Lung (tissue), 11 donors: ENCODE measurements at regions not wholly inside any gene's neighbourhood (a gene's known extent, or its start where the extent isn't known, plus 50 kb on each side); places are given as distances from the start of the nearest gene placed in this dataset.

Experiments
- ATAC-seq: fragments of 200-7000 bp; cut with Tn5 transposase; one replicate; pipeline ENCODE4 v1.9.1; 2020; ENCODE audit warnings: moderate number of reproducible peaks; ENCODE audit not compliant: insufficient read depth, low FRiP score
- DNase-seq, 3 donors: peaks; one replicate each; pipeline ENCODE4 v3.0.0-alpha.2; 2013 to 2017
- H3K27ac ChIP-seq, 2 donors: one replicate each; pipeline ENCODE4 v1.5.1; 2013; ENCODE audit warnings: mild to moderate bottlenecking in 2 of 2, moderate library complexity in 2 of 2, control low read depth in 1 of 2, inconsistent platforms in 1 of 2, low read depth in 1 of 2, low read length in 1 of 2
- H3K27me3 ChIP-seq, 3 donors: one replicate each; pipeline ENCODE4 v1.5.1; 2013; ENCODE audit warnings: low read length in 2 of 3; ENCODE audit not compliant: control insufficient read depth in 3 of 3, insufficient read depth in 3 of 3
- H3K36me3 ChIP-seq, 4 donors: one replicate each; pipeline ENCODE4 v1.5.1; 2013; ENCODE audit warnings: low read length in 4 of 4, mild to moderate bottlenecking in 1 of 4, moderate library complexity in 1 of 4; ENCODE audit not compliant: control insufficient read depth in 4 of 4, insufficient read depth in 4 of 4
- H3K4me1 ChIP-seq, 5 donors: one replicate each; pipeline ENCODE4 v1.5.1; 2013; ENCODE audit warnings: low read length in 5 of 5, mild to moderate bottlenecking in 2 of 5, moderate library complexity in 1 of 5; ENCODE audit not compliant: control insufficient read depth in 5 of 5, insufficient read depth in 5 of 5
- H3K4me3 ChIP-seq: one replicate; pipeline ENCODE4 v1.5.1; 2013; ENCODE audit warnings: mild to moderate bottlenecking, control low read depth, moderate library complexity
- H3K9ac ChIP-seq, 2 donors: one replicate each; pipeline ENCODE4 v1.5.1; 2013; ENCODE audit warnings: low read length in 2 of 2, control low read depth in 1 of 2; ENCODE audit not compliant: insufficient read depth in 1 of 2
- H3K9me3 ChIP-seq, 4 donors: one replicate each; pipeline ENCODE4 v1.5.1; 2013; ENCODE audit warnings: low read length in 3 of 4, mild to moderate bottlenecking in 1 of 4, moderate library complexity in 1 of 4; ENCODE audit not compliant: control insufficient read depth in 4 of 4, insufficient read depth in 3 of 4
- WGBS, 2 donors: extraction: QIAGEN DNeasy Blood & Tissue Kit; methylation state at CpG; one replicate each; pipeline ENCODE4 v1.1.7; 2013; 5-methylcytosine and 5-hydroxymethylcytosine counted together
- TF ChIP-seq, protein P1 (sequence below): IDR thresholded peaks from 2 replicates; pipeline ENCODE4 v1.5.1; 2012; ENCODE audit warnings: mild to moderate bottlenecking; ENCODE audit errors: control extremely low read depth, extremely low read depth
- donor health status: control.
- donor health status: control.
- donor health status: Bipolar disorder and iron deficiency.
- donor health status: healthy.
- donor health status: DM: yes; HTN: yes; CAD: no.

DNA sequence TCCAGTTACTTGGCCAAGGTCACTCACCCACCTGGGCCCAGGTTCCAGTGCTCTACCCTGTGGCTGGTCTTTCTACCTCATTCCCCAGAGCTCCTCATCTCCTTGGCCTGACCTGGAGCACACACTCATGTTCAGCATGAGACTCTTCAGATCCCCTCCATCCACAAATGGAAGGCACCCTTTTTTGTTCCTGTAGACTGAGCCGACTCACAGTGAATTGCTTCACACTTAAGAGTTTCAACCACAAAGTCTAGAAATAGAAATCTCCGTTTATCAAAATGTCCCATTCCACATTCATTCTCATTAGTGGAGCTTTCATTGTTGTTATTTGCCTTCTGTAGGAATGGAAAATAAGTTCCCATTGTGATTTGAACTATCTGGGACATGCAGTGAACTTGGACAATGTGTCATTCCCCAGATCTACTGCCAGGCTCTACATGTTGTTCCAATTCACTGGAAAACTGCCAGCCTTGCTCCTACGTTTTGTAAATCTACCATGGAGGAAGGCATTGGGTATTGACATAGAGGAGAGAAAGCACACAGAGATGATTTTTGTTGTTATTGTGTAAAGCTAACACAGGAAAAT, 125.3 kb upstream of the CELF2 start:
- ATAC-seq (no peak), DNase-seq (no peak)
- Histone ChIP-seq H3K9ac (no peak overlapping the region), H3K27ac (no peak overlapping the region), H3K4me3 (no peak overlapping the region), H3K4me1 (peaks cover 0 to 13% (median 4%) of the 10 kb centered on the region in 5 donors), H3K27me3 (no peaks in the 10 kb centered on the region), H3K9me3 (peaks cover 0 to 3% (median 0%) of the 10 kb centered on the region in 4 donors), H3K36me3 (no peaks in the 10 kb centered on the region)
- WGBS, 2 donors = 33 to 48% methylated on average over 3 of the region's 3 CpGs
- TF ChIP-seq, protein P1, sequence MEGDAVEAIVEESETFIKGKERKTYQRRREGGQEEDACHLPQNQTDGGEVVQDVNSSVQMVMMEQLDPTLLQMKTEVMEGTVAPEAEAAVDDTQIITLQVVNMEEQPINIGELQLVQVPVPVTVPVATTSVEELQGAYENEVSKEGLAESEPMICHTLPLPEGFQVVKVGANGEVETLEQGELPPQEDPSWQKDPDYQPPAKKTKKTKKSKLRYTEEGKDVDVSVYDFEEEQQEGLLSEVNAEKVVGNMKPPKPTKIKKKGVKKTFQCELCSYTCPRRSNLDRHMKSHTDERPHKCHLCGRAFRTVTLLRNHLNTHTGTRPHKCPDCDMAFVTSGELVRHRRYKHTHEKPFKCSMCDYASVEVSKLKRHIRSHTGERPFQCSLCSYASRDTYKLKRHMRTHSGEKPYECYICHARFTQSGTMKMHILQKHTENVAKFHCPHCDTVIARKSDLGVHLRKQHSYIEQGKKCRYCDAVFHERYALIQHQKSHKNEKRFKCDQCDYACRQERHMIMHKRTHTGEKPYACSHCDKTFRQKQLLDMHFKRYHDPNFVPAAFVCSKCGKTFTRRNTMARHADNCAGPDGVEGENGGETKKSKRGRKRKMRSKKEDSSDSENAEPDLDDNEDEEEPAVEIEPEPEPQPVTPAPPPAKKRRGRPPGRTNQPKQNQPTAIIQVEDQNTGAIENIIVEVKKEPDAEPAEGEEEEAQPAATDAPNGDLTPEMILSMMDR = no peak

DNA sequence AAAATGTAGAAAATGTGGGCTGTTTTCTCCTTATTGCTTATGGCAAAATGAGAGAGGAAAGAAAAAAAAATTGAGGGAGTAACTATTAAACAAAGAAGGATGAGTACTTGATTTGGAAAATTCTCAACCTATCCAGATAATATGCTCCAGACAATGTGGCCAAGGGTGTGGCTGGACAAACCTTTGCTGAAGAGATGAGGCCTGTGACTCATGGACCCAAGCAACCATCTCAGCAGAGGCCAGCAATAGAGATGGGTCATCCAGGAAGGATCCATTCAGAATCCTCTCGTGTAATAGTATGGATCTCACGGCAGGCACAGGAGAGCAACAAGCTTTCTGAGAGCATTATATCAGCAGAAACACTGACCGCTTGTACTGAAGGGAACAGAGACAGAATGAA, 120.3 kb upstream of the CELF2 start:
- ATAC-seq = no peak
- Histone ChIP-seq H3K4me3 (no peak overlapping the region), H3K36me3 (peaks cover 0 to 2% (median 0%) of the 10 kb centered on the region in 4 donors), H3K9ac (no peak overlapping the region), H3K4me1 (no peaks in the 10 kb centered on the region), H3K27ac (no peak overlapping the region), H3K9me3 (peaks cover 0 to 3% (median 0%) of the 10 kb centered on the region in 4 donors), H3K27me3 (no peaks in the 10 kb centered on the region)
- no peak for DNase-seq
- TF ChIP-seq, protein P1 = no peak
- 95 to 99% methylated on average over 3 of the region's 3 CpGs for WGBS, 2 donors

DNA sequence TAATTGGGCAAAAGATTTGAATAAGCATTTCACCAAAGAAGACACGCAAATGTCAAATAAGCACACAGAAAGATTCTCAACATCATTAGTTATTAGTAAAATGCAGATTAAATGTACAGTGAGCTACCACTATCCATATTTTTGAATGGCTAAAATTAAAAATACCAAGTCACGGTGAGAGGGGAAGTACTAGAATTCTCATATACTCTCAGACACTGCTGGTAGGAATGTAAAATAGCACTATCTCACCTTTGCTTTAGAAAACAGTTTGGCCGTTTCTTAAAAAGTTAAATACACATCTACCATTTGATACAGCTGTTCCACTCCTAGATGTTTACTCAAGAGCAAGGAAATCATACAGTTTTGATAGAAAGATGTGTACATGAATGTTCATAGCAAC, 115.8 kb upstream of the CELF2 start:
- WGBS, 2 donors = 64 to 79% methylated on average over 3 of the region's 3 CpGs
- TF ChIP-seq, protein P1 = no peak
- H3K9me3 ChIP-seq = peaks cover 0 to 2% (median 0%) of the 10 kb centered on the region in 4 donors
- H3K9ac ChIP-seq = no peak overlapping the region
- peaks cover 0 to 2% (median 1%) of the 10 kb centered on the region in 4 donors for H3K36me3 ChIP-seq
- no peak overlapping the region for H3K27ac ChIP-seq
- no peak for DNase-seq
- no peak overlapping the region for H3K4me3 ChIP-seq
- ATAC-seq = no peak
- no peaks in the 10 kb centered on the region for H3K4me1 ChIP-seq
- no peaks in the 10 kb centered on the region for H3K27me3 ChIP-seq

DNA sequence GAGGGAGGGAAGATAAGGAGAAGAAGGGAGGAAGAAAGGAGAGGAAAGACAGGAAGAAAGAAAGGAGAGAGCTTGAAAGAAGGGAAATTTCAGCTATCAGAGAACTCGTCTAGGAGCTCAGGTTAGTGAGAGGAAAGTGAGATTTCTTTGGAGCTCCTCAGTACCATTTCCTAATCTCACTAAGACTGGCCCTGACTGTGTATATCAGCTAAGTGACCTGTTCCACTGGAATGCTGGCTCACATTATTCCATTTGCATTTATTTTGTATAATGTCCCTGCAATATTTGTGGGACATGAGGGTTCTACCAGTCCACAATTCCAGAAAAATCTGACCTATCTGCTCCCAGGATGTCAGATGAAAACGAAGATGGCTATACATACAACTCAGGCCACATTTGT, 114.7 kb upstream of the CELF2 start:
- Histone ChIP-seq H3K36me3 (peaks cover 0 to 2% (median 1%) of the 10 kb centered on the region in 4 donors), H3K27me3 (no peaks in the 10 kb centered on the region), H3K9me3 (peaks cover 0 to 2% (median 0%) of the 10 kb centered on the region in 4 donors), H3K27ac (no peak overlapping the region), H3K9ac (no peak overlapping the region), H3K4me1 (no peaks in the 10 kb centered on the region), H3K4me3 (no peak overlapping the region)
- WGBS, 2 donors = 80 to 93% methylated on average over 2 of the region's 2 CpGs
- no peak for ATAC-seq
- TF ChIP-seq, protein P1 = no peak
- DNase-seq = no peak
